A549 (cell line): ENCODE measurements at regions not wholly inside any gene's neighbourhood (a gene's known extent, or its start where the extent isn't known, plus 50 kb on each side); places are given as distances from the start of the nearest gene placed in this dataset.

Source experiments
- CBX8 ChIP-seq: fragments of 200-600 bp; sonication (generic); IDR thresholded peaks from 2 replicates; pipeline ENCODE4 v1.6.1; 2016
- CEBPB ChIP-seq, 2 experiments: fragments of >200 bp in 1 of 2; sonication (Bioruptor Twin) in 1 of 2; formaldehyde crosslinking in 1 of 2; IDR thresholded peaks; 2 replicates each; pipeline ENCODE4 v1.6.1; 2012 to 2016
- HDAC2 ChIP-seq: fragments of 200-600 bp; sonication (generic); IDR thresholded peaks from 2 replicates; pipeline ENCODE4 v1.6.1; 2016
- JUN ChIP-seq, 2 experiments: fragments of >200 bp; sonication (Bioruptor Twin); formaldehyde crosslinking; IDR thresholded peaks; 2 replicates in 1 of 2; 3 replicates in 1 of 2; pipeline ENCODE4 v1.6.1; 2016 to 2017
- JUNB ChIP-seq: fragments of >200 bp; sonication (Bioruptor Twin); formaldehyde crosslinking; IDR thresholded peaks from 2 replicates; pipeline ENCODE4 v1.6.1; 2016
- KDM1A ChIP-seq: fragments of 200-600 bp; sonication (generic); IDR thresholded peaks from 2 replicates; pipeline ENCODE4 v1.6.1; 2016; ENCODE audit warnings: low read depth, mild to moderate bottlenecking
- NR3C1 ChIP-seq: fragments of >200 bp; sonication (Bioruptor Twin); formaldehyde crosslinking; IDR thresholded peaks from 3 replicates; pipeline ENCODE4 v1.6.1; 2017
- PHF8 ChIP-seq: fragments of 200-600 bp; sonication (generic); IDR thresholded peaks from 2 replicates; pipeline ENCODE4 v1.6.1; 2016; ENCODE audit warnings: low read depth, mild to moderate bottlenecking, antibody characterized with exemption, moderate library complexity, borderline replicate concordance
- POLR2A ChIP-seq: IDR thresholded peaks from 2 replicates; pipeline ENCODE4 v1.6.1; 2012; ENCODE audit warnings: mild to moderate bottlenecking, low read length
- RFX5 ChIP-seq: fragments of 450-650 bp; IDR thresholded peaks from 2 replicates; pipeline ENCODE4 v1.7.1; 2014; ENCODE audit warnings: antibody characterized with exemption, mild to moderate bottlenecking, moderate library complexity
- TF ChIP-seq, protein P1 (sequence below): fragments of >200 bp; sonication (Bioruptor Twin); formaldehyde crosslinking; IDR thresholded peaks from 3 replicates; pipeline ENCODE4 v1.5.1; 2016

- TF ChIP-seq, protein P1, sequence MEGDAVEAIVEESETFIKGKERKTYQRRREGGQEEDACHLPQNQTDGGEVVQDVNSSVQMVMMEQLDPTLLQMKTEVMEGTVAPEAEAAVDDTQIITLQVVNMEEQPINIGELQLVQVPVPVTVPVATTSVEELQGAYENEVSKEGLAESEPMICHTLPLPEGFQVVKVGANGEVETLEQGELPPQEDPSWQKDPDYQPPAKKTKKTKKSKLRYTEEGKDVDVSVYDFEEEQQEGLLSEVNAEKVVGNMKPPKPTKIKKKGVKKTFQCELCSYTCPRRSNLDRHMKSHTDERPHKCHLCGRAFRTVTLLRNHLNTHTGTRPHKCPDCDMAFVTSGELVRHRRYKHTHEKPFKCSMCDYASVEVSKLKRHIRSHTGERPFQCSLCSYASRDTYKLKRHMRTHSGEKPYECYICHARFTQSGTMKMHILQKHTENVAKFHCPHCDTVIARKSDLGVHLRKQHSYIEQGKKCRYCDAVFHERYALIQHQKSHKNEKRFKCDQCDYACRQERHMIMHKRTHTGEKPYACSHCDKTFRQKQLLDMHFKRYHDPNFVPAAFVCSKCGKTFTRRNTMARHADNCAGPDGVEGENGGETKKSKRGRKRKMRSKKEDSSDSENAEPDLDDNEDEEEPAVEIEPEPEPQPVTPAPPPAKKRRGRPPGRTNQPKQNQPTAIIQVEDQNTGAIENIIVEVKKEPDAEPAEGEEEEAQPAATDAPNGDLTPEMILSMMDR: no peak
- TF ChIP-seq PHF8 (no peak), POLR2A (no peak), JUNB (no peak), CEBPB (IDR thresholded peaks at IDR 0.05) (no peak), KDM1A (no peak), NR3C1 (no peak), HDAC2 (no peak), JUN (IDR thresholded peaks at IDR 0.05) (no peak), CBX8 (no peak), RFX5 (no peak)
Measured at GRCh38 chr4:45846016-45846415, 277.8 kb downstream of the GABRG1 start.
